Fibroblast of skin of right biceps (primary cell): ENCODE measurements at regions not wholly inside any gene's neighbourhood (a gene's known extent, or its start where the extent isn't known, plus 50 kb on each side); places are given as distances from the start of the nearest gene placed in this dataset.
"Not testable (repeated sequence)": the region's sequence is repeated elsewhere in the genome, so short reads cannot be mapped to it uniquely, and the experiment has no call there.

Source experiments
- DNase-seq: peaks from one replicate; pipeline ENCODE4 v3.0.0-alpha.2; 2013

GRCh38 chr2:125901278-125901677 is 754.7 kb upstream of the GYPC start:
- DNase-seq = no peak

- no peak for DNase-seq
These were observed 729.9 kb upstream of the GYPC start for GRCh38 chr2:125925891-125926546.

GRCh38 chr2:125935559-125935958 is 720.4 kb upstream of the GYPC start:
- no peak for DNase-seq

GRCh38 chr2:125942585-125943424 is 713.2 kb upstream of the GYPC start:
- DNase-seq = no peak

GRCh38 chr2:125959047-125959446 is 696.9 kb upstream of the GYPC start:
- no peak for DNase-seq

- DNase-seq = no peak
These were observed 694.2 kb upstream of the GYPC start for GRCh38 chr2:125961739-125962138.

GRCh38 chr2:125979886-125980285 is 676.1 kb upstream of the GYPC start:
- no peak for DNase-seq

GRCh38 chr2:125983364-125983763 is 672.6 kb upstream of the GYPC start:
- DNase-seq = no peak

GRCh38 chr2:126029316-126029715 is 626.6 kb upstream of the GYPC start:
- DNase-seq = no peak

GRCh38 chr2:126038861-126039260 is 617.1 kb upstream of the GYPC start:
- DNase-seq = no peak

GRCh38 chr2:126041391-126042047 is 614.4 kb upstream of the GYPC start:
- DNase-seq = no peak

GRCh38 chr2:126042089-126042488 is 613.9 kb upstream of the GYPC start:
- no peak for DNase-seq

- DNase-seq = no peak
These were observed 607.2 kb upstream of the GYPC start for GRCh38 chr2:126048719-126049118.

- DNase-seq = no peak
These were observed 606.5 kb upstream of the GYPC start for GRCh38 chr2:126049461-126049860.

GRCh38 chr2:126050991-126051736 is 604.8 kb upstream of the GYPC start:
- DNase-seq = no peak

GRCh38 chr2:126051737-126052240 is 604.2 kb upstream of the GYPC start:
- DNase-seq = not testable (repeated sequence)

- no peak for DNase-seq
These were observed 596.6 kb upstream of the GYPC start for GRCh38 chr2:126059379-126059778.

GRCh38 chr2:126085011-126085795 is 570.8 kb upstream of the GYPC start:
- no peak for DNase-seq

- DNase-seq = no peak
These were observed 555.0 kb upstream of the GYPC start for GRCh38 chr2:126100962-126101361.

- DNase-seq = no peak
These were observed 550.0 kb upstream of the GYPC start for GRCh38 chr2:126106006-126106405.

- DNase-seq = no peak
These were observed 548.1 kb upstream of the GYPC start for GRCh38 chr2:126107883-126108282.

- no peak for DNase-seq
These were observed 540.0 kb upstream of the GYPC start for GRCh38 chr2:126115975-126116374.
